HCT116 (cell line): ENCODE measurements at regions not wholly inside any gene's neighbourhood (a gene's known extent, or its start where the extent isn't known, plus 50 kb on each side); places are given as distances from the start of the nearest gene placed in this dataset.
"Not testable (repeated sequence)": the region's sequence is repeated elsewhere in the genome, so short reads cannot be mapped to it uniquely, and the experiment has no call there.

Source experiments
- ATAC-seq: fragments of 200-7000 bp; cut with Tn5 transposase; 2 replicates; pipeline ENCODE4 v1.9.1; 2020; ENCODE audit warnings: mild to moderate bottlenecking, moderate library complexity
- BruUV-seq: library from RNA; stranded (reverse); fragments of 400-500 nt; replicated peaks from 2 replicates; lab custom pipeline; 2021; lab: Mats Ljungman, UMichigan
- CTCF ChIA-PET: fragments of 300-600 bp; sonication (Branson Sonifier 250); formaldehyde crosslinking; loops from one replicate; lab custom pipeline; 2021; ENCODE audit warnings: antibody characterized with exemption; lab: Charles Lee
- POLR2A ChIA-PET: fragments of 300-600, 350-600 bp; sonication (Branson Sonifier 250); formaldehyde crosslinking; loops from one replicate; lab custom pipeline; 2021; ENCODE audit warnings: antibody characterized with exemption; lab: Charles Lee
- RAD21 ChIA-PET, 2 experiments: fragments of 300-600 bp; sonication (Branson Sonifier 250); formaldehyde crosslinking; loops; one replicate each; lab custom pipeline; 2023; ENCODE audit warnings: low total read pairs in 2 of 2; ENCODE audit not compliant: uncharacterized antibody in 2 of 2, unreplicated experiment in 2 of 2, low non-redundant PET in 1 of 2; lab: Charles Lee
- DNase-seq: peaks from one replicate; pipeline ENCODE4 v3.0.0-alpha.2; 2010; ENCODE audit warnings: low read depth, low spot score
- H2AFZ ChIP-seq: fragments of 200-600 bp; shearing (Covaris generic), sonication (generic); 2 replicates; pipeline ENCODE4 v1.6.1; 2017; ENCODE audit warnings: low read depth, mixed run types, mixed read lengths, antibody characterized with exemption, low read length; ENCODE audit not compliant: poor library complexity, severe bottlenecking
- H3K27ac ChIP-seq: 2 replicates; pipeline ENCODE4 v1.5.1; 2012; ENCODE audit warnings: low read depth, low read length
- H3K27me3 ChIP-seq: fragments of 200-600 bp; sonication (generic); 2 replicates; pipeline ENCODE4 v1.6.1; 2016; ENCODE audit warnings: mixed run types, low read length, mixed read lengths; ENCODE audit not compliant: insufficient read depth
- H3K36me3 ChIP-seq, 2 experiments: fragments of 200-500 bp in 1 of 2; fragments of 200-600 bp in 1 of 2; sonication (Bioruptor generic) in 1 of 2; sonication (generic) in 1 of 2; 2 replicates each; pipeline versions ENCODE4 v1.5.1 to v1.6.1; 2014 to 2016; ENCODE audit warnings: low read length in 2 of 2, inconsistent platforms in 1 of 2, mixed read lengths in 1 of 2, mixed run types in 1 of 2; ENCODE audit not compliant: insufficient read depth in 2 of 2, control insufficient read depth in 1 of 2
- H3K4me1 ChIP-seq, 2 experiments: fragments of 200-600 bp in 1 of 2; sonication (generic) in 1 of 2; 2 replicates each; pipeline versions ENCODE4 v1.5.1 to v1.6.1; 2012 to 2017; ENCODE audit warnings: low read length in 2 of 2, inconsistent platforms in 1 of 2, mild to moderate bottlenecking in 1 of 2, mixed read lengths in 1 of 2, mixed run types in 1 of 2, moderate library complexity in 1 of 2; ENCODE audit not compliant: insufficient read depth in 2 of 2, control insufficient read depth in 1 of 2
- H3K4me2 ChIP-seq: fragments of 200-600 bp; sonication (generic); 2 replicates; pipeline ENCODE4 v1.6.1; 2017; ENCODE audit warnings: mixed run types, low read length, mixed read lengths
- H3K4me3 ChIP-seq, 2 experiments: fragments of 200-600 bp in 1 of 2; sonication (generic) in 1 of 2; replicated peaks in 1 of 2; 2 replicates each; pipeline ENCODE4 v1.5.1; 2011 to 2016; ENCODE audit warnings: low read length in 2 of 2, control low read depth in 1 of 2, low read depth in 1 of 2, mild to moderate bottlenecking in 1 of 2, mixed read lengths in 1 of 2, mixed run types in 1 of 2
- H3K79me2 ChIP-seq: fragments of 200-600 bp; sonication (generic); 2 replicates; pipeline ENCODE4 v1.6.1; 2017; ENCODE audit warnings: mild to moderate bottlenecking, mixed run types, low read length, moderate library complexity, mixed read lengths; ENCODE audit not compliant: insufficient read depth
- H3K9ac ChIP-seq: fragments of 200-600 bp; sonication (generic); 2 replicates; pipeline ENCODE4 v1.6.1; 2016; ENCODE audit warnings: low read length, mixed read lengths
- H3K9me2 ChIP-seq: fragments of 200-600 bp; sonication (generic), shearing (Covaris generic); 2 replicates; pipeline ENCODE4 v1.6.1; 2017; ENCODE audit warnings: mixed run types, mild to moderate bottlenecking, moderate library complexity; ENCODE audit not compliant: insufficient read depth
- H3K9me3 ChIP-seq, 2 experiments: fragments of 200-500 bp in 1 of 2; fragments of 200-600 bp in 1 of 2; sonication (Bioruptor generic) in 1 of 2; sonication (generic) in 1 of 2; 2 replicates each; pipeline ENCODE4 v1.6.1; 2014 to 2017; ENCODE audit warnings: low read length in 2 of 2, mixed read lengths in 2 of 2, inconsistent platforms in 1 of 2, low read depth in 1 of 2, mild to moderate bottlenecking in 1 of 2, mixed run types in 1 of 2, moderate library complexity in 1 of 2; ENCODE audit not compliant: control insufficient read depth in 1 of 2, insufficient read depth in 1 of 2
- H4K20me1 ChIP-seq: fragments of 200-600 bp; sonication (generic), shearing (Covaris generic); 2 replicates; pipeline ENCODE4 v1.6.1; 2017; ENCODE audit warnings: mixed run types, mild to moderate bottlenecking, moderate library complexity; ENCODE audit not compliant: insufficient read depth
- FOSL1 ChIP-seq: IDR thresholded peaks from 2 replicates; pipeline ENCODE4 v1.6.1; 2012; ENCODE audit warnings: low read depth
- MAX ChIP-seq: IDR thresholded peaks from 2 replicates; pipeline ENCODE4 v1.6.1; 2012
- RAD21 ChIP-seq: IDR thresholded peaks from 2 replicates; pipeline ENCODE4 v1.6.1; 2012; ENCODE audit warnings: low read depth, mild to moderate bottlenecking
- SP1 ChIP-seq: IDR thresholded peaks from 2 replicates; pipeline ENCODE4 v1.6.1; 2012; ENCODE audit warnings: low read depth
- ZNF274 ChIP-seq: fragments of 200-500 bp; sonication (Bioruptor generic); IDR thresholded peaks from 2 replicates; pipeline ENCODE4 v1.6.1; 2014; ENCODE audit warnings: mild to moderate bottlenecking, low read depth, low read length, inconsistent platforms
- intact Hi-C: fragments of 100-400 bp; cut with micrococcal nuclease; formaldehyde crosslinking; loops from 2 replicates; pipeline ENCODE4 v1.10.0; 2022

GRCh38 chr5:32951878-32952277 lies 240.8 kb downstream of the NPR3 start:
- Histone ChIP-seq H3K9ac (no peak overlapping the region), H3K9me3 (no peaks in the 10 kb centered on the region), H3K4me1 (peaks cover 0 to 3% of the 10 kb centered on the region in 2 experiments; a peak in 1 of 4 replicates), H4K20me1 (no peaks in the 10 kb centered on the region), H3K79me2 (no peaks in the 10 kb centered on the region), H3K4me2 (no peak overlapping the region), H3K9me2 (no peaks in the 10 kb centered on the region), H3K27ac (no peak overlapping the region), H3K4me3 (no peak overlapping the region), H2AFZ (no peak overlapping the region), H3K36me3 (no peaks in the 10 kb centered on the region), H3K27me3 (no peaks in the 10 kb centered on the region)
- intact Hi-C loops = no loop called here
- no peak for TF ChIP-seq SP1
- no peak for TF ChIP-seq MAX
- no peak for TF ChIP-seq RAD21
- TF ChIP-seq ZNF274 = no peak
- TF ChIP-seq FOSL1 = no peak
- ChIA-PET CTCF (no interaction called here), RAD21 (no interaction called here), POLR2A (no interaction called here)
- ATAC-seq = no peak
- no peak for DNase-seq
- no TSS peak for BruUV-seq

GRCh38 chr5:32952421-32952820 lies 241.3 kb downstream of the NPR3 start:
- intact Hi-C loops, H3K79me2 ChIP-seq, H3K4me1 ChIP-seq, H4K20me1 ChIP-seq, H2AFZ ChIP-seq, H3K27me3 ChIP-seq, RAD21 ChIA-PET, H3K27ac ChIP-seq, H3K4me2 ChIP-seq, ATAC-seq, CTCF ChIA-PET, H3K9ac ChIP-seq, POLR2A ChIA-PET, H3K4me3 ChIP-seq, H3K9me2 ChIP-seq, DNase-seq, BruUV-seq, H3K9me3 ChIP-seq, H3K36me3 ChIP-seq: not testable (repeated sequence)
